Right lobe of liver (tissue), 4 donors: ENCODE measurements at regions not wholly inside any gene's neighbourhood (a gene's known extent, or its start where the extent isn't known, plus 50 kb on each side); places are given as distances from the start of the nearest gene placed in this dataset.

ENCODE experiments used
- CTCF ChIP-seq, 4 donors: fragments of 200-600 bp in 3 of 4; fragments of 450-650 bp in 1 of 4; IDR thresholded peaks; one replicate each; pipeline versions ENCODE4 v1.5.1 to v1.8.0; 2016 to 2022; ENCODE audit warnings: antibody characterized with exemption in 4 of 4, mild to moderate bottlenecking in 2 of 4
- POLR2A ChIP-seq: fragments of 450-650 bp; IDR thresholded peaks from one replicate; pipeline ENCODE4 v1.6.1; 2017; ENCODE audit warnings: antibody characterized with exemption, mild to moderate bottlenecking
- donor health status: DM: no; HTN: no; CAD: no.
- donor health status: DM: no; HTN: no; CAD: no.
- donor health status: DM: no; HTN: yes; CAD: no.

DNA sequence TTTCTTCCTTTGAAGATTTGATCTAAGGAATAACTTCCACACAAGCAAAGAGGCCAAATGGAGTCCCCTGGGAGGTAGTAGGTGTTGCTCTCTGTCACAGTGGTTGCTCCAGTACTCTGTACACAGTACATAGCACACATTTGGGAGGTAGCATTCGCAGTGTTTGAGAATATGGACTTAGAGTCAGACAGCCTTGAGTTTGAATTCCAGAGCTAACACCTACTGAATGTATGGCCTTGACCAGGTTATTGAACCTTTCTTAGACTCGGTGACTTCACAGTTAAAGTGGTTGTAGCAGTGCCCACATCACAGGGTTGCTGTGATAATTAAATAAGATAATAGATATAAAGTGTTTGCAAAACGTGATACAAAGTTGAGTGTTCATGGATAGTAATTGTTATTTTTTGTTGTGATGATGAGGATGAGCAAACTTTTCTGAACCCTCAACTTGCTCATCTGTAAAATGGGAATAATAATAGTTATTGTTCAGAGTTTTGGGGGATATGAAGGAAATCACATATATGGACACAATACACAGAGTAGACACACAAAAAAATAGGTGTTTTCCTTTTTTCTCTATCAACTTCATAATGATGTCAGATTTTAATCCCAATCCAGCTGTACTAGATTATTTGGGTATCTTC is 271.6 kb upstream of the CRY1 start:
- TF ChIP-seq CTCF (IDR thresholded peaks at IDR 0.05) (no peak), POLR2A (no peak)
